ENCODE measurements at regions not wholly inside any gene's neighbourhood (a gene's known extent, or its start where the extent isn't known, plus 50 kb on each side); places are given as distances from the start of the nearest gene placed in this dataset.

- no peak for DNase-seq (ENCODE audit: low read depth in 1 of 2, low spot score in 1 of 2)
Measured at GRCh38 chr9:23934291-23934906, 108.4 kb upstream of the ELAVL2 start.

GRCh38 chr9:23933348-23933747 is 107.3 kb upstream of the ELAVL2 start:
- no peak for DNase-seq (ENCODE audit: low read depth in 1 of 2, low spot score in 1 of 2)

- no peak for DNase-seq (ENCODE audit: low read depth in 1 of 2, low spot score in 1 of 2)
Measured at GRCh38 chr9:23926368-23926767, 100.3 kb upstream of the ELAVL2 start.

GRCh38 chr9:23914431-23915003 is 88.5 kb upstream of the ELAVL2 start:
- DNase-seq (ENCODE audit: low read depth in 1 of 2, low spot score in 1 of 2), result no peak

DNA sequence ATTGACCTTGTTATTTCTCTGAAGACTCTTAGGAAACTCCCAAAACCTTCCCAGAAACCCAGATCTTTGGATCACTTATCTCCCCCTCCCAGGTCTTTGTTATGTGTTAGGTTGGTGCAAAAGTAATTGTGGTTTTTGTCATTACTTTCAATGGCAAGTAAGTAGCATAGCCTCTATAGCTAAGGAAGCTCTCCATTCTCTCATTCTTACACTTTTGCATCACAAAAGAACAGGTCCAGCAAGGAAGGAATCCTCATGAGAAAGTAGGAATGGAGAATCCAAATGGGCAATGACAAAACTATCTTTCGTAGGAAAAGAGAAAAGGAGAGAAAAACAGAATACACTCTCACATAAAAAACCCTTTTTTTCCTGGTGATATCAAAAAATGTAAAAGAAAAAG is 81.3 kb upstream of the ELAVL2 start:
- no peak for DNase-seq (ENCODE audit: low read depth in 1 of 2, low spot score in 1 of 2)

- no peak for DNase-seq (ENCODE audit: low read depth in 1 of 2, low spot score in 1 of 2)
Measured at GRCh38 chr9:23887781-23888180, 61.7 kb upstream of the ELAVL2 start.
